Breast epithelium (tissue), 4 donors: ENCODE measurements at regions not wholly inside any gene's neighbourhood (a gene's known extent, or its start where the extent isn't known, plus 50 kb on each side); places are given as distances from the start of the nearest gene placed in this dataset.
"Not testable (repeated sequence)": the region's sequence is repeated elsewhere in the genome, so short reads cannot be mapped to it uniquely, and the experiment has no call there.

Source experiments
- DNase-seq, 2 donors: peaks; one replicate each; pipeline ENCODE4 v3.0.0-alpha.2; 2019; ENCODE audit warnings: low spot score in 2 of 2
- H3K27ac ChIP-seq, 2 donors: fragments of 200-600 bp; sonication (generic) in 1 of 2; one replicate each; pipeline ENCODE4 v1.5.1; 2016 to 2019; ENCODE audit warnings: mild to moderate bottlenecking in 1 of 2
- H3K27me3 ChIP-seq, 2 donors: fragments of 200-600 bp; sonication (generic) in 1 of 2; one replicate each; pipeline versions ENCODE4 v1.5.1 to v1.6.0; 2017 to 2019; ENCODE audit warnings: control low read depth in 1 of 2, mild to moderate bottlenecking in 1 of 2
- H3K36me3 ChIP-seq: fragments of 200-600 bp; one replicate; pipeline ENCODE4 v1.5.1; 2019
- H3K4me1 ChIP-seq, 2 donors: fragments of 200-600 bp; sonication (generic); one replicate each; pipeline ENCODE4 v1.5.1; 2016 to 2019; ENCODE audit warnings: control low read depth in 1 of 2
- H3K4me3 ChIP-seq, 3 donors: fragments of 200-600 bp; sonication (generic); 1 replicate in 2 of 3; 2 replicates in 1 of 3; pipeline ENCODE4 v1.5.1; 2016 to 2019; ENCODE audit warnings: mild to moderate bottlenecking in 3 of 3, moderate library complexity in 2 of 3
- H3K9me3 ChIP-seq, 2 donors: fragments of 200-600 bp; sonication (generic) in 1 of 2; one replicate each; pipeline ENCODE4 v1.5.1; 2016 to 2019; ENCODE audit warnings: control low read depth in 1 of 2
- CTCF ChIP-seq, 3 donors: fragments of 450-650 bp; IDR thresholded peaks; one replicate each; pipeline ENCODE4 v1.5.1; 2016 to 2017; ENCODE audit warnings: antibody characterized with exemption in 3 of 3, mild to moderate bottlenecking in 3 of 3, moderate library complexity in 3 of 3
- POLR2A ChIP-seq: fragments of 450-650 bp; IDR thresholded peaks from one replicate; pipeline ENCODE4 v1.6.1; 2016; ENCODE audit warnings: antibody characterized with exemption, mild to moderate bottlenecking, moderate library complexity
- POLR2AphosphoS5 ChIP-seq, 3 donors: sonication (generic); formaldehyde crosslinking; IDR thresholded peaks; one replicate each; pipeline ENCODE4 v1.6.1; 2017; ENCODE audit warnings: antibody characterized with exemption in 3 of 3
- intact Hi-C: fragments of 100-400 bp; cut with DNase I; formaldehyde crosslinking; loops from one replicate; pipeline ENCODE4 v1.15.1; 2023; ENCODE audit warnings: low total_unique reads

GRCh38 chr6:121682666-121683065 lies 247.2 kb downstream of the GJA1 start:
- Histone ChIP-seq H3K27me3 (no peaks in the 10 kb centered on the region), H3K9me3 (no peaks in the 10 kb centered on the region), H3K36me3 (no peaks in the 10 kb centered on the region), H3K27ac (no peak overlapping the region), H3K4me1 (no peaks in the 10 kb centered on the region), H3K4me3 (no peak overlapping the region)
- TF ChIP-seq POLR2AphosphoS5 (IDR thresholded peaks at IDR 0.05) (no peak), POLR2A (no peak), CTCF (IDR thresholded peaks at IDR 0.05) (no peak)
- DNase-seq, result no peak
- intact Hi-C loops, result loop anchor here (2.0 kb wide), 1 partner anchor 34 kb away; no protein-coding TSS in a partner anchor

- H3K4me3 ChIP-seq, H3K36me3 ChIP-seq, H3K27me3 ChIP-seq, H3K27ac ChIP-seq, H3K4me1 ChIP-seq, intact Hi-C loops, H3K9me3 ChIP-seq, DNase-seq: not testable (repeated sequence)
These were observed 250.4 kb downstream of the GJA1 start for GRCh38 chr6:121685806-121686205.

GRCh38 chr6:121686611-121687023 lies 251.2 kb downstream of the GJA1 start:
- no peak for DNase-seq
- no peaks in the 10 kb centered on the region for H3K9me3 ChIP-seq
- no peaks in the 10 kb centered on the region for H3K27me3 ChIP-seq
- no peaks in the 10 kb centered on the region for H3K4me1 ChIP-seq
- no peaks in the 10 kb centered on the region for H3K36me3 ChIP-seq
- TF ChIP-seq POLR2A, result no peak
- TF ChIP-seq POLR2AphosphoS5 (IDR thresholded peaks at IDR 0.05), result no peak
- no peak for TF ChIP-seq CTCF (IDR thresholded peaks at IDR 0.05)
- H3K4me3 ChIP-seq, result no peak overlapping the region
- H3K27ac ChIP-seq, result no peak overlapping the region
- intact Hi-C loops, result no loop called here

- no peaks in the 10 kb centered on the region for H3K27me3 ChIP-seq
- no peak overlapping the region for H3K27ac ChIP-seq
- no peak overlapping the region for H3K4me3 ChIP-seq
- DNase-seq, result no peak
- no peaks in the 10 kb centered on the region for H3K4me1 ChIP-seq
- no peaks in the 10 kb centered on the region for H3K9me3 ChIP-seq
- TF ChIP-seq CTCF (IDR thresholded peaks at IDR 0.05), result no peak
- no peak for TF ChIP-seq POLR2A
- no peak for TF ChIP-seq POLR2AphosphoS5 (IDR thresholded peaks at IDR 0.05)
- no peaks in the 10 kb centered on the region for H3K36me3 ChIP-seq
- intact Hi-C loops, result no loop called here
These were observed 253.5 kb downstream of the GJA1 start for GRCh38 chr6:121688974-121689373.

- no peaks in the 10 kb centered on the region for H3K9me3 ChIP-seq
- H3K4me3 ChIP-seq, result no peak overlapping the region
- no peak for DNase-seq
- H3K4me1 ChIP-seq, result no peaks in the 10 kb centered on the region
- no peak overlapping the region for H3K27ac ChIP-seq
- H3K27me3 ChIP-seq, result no peaks in the 10 kb centered on the region
- intact Hi-C loops, result no loop called here
- H3K36me3 ChIP-seq, result no peaks in the 10 kb centered on the region
- TF ChIP-seq POLR2A, result no peak
- TF ChIP-seq POLR2AphosphoS5 (IDR thresholded peaks at IDR 0.05), result no peak
- no peak for TF ChIP-seq CTCF (IDR thresholded peaks at IDR 0.05)
These were observed 255.7 kb downstream of the GJA1 start for GRCh38 chr6:121691126-121691551.

- no peak for DNase-seq
- no peaks in the 10 kb centered on the region for H3K4me1 ChIP-seq
- no peak for TF ChIP-seq CTCF (IDR thresholded peaks at IDR 0.05)
- no peak for TF ChIP-seq POLR2A
- no peak for TF ChIP-seq POLR2AphosphoS5 (IDR thresholded peaks at IDR 0.05)
- intact Hi-C loops, result no loop called here
- H3K27ac ChIP-seq, result no peak overlapping the region
- H3K36me3 ChIP-seq, result no peaks in the 10 kb centered on the region
- H3K9me3 ChIP-seq, result no peaks in the 10 kb centered on the region
- no peaks in the 10 kb centered on the region for H3K27me3 ChIP-seq
- H3K4me3 ChIP-seq, result no peak overlapping the region
These were observed 258.9 kb downstream of the GJA1 start for GRCh38 chr6:121694389-121694788.
